SK-N-SH (cell line): ENCODE measurements at regions not wholly inside any gene's neighbourhood (a gene's known extent, or its start where the extent isn't known, plus 50 kb on each side); places are given as distances from the start of the nearest gene placed in this dataset.

Experiments
- CTCF ChIA-PET: fragments of 300-600, 350-600 bp; formaldehyde crosslinking; extraction: SDS; loops from one replicate; lab custom pipeline; 2021; lab: Yijun Ruan, JAX
- POLR2A ChIA-PET: fragments of 350-600 bp; sonication (Branson Sonifier 250); formaldehyde crosslinking; extraction: SDS; loops from one replicate; lab custom pipeline; 2020; ENCODE audit warnings: antibody characterized with exemption, inconsistent platforms; lab: Yijun Ruan, JAX
- DNase-seq: peaks from one replicate; pipeline ENCODE4 v3.0.0; 2012
- H2AFZ ChIP-seq: fragments of 200-600 bp; sonication (generic); 2 replicates; pipeline ENCODE4 v1.8.1; 2016; ENCODE audit warnings: antibody characterized with exemption, mild to moderate bottlenecking, low read depth
- H3F3A ChIP-seq: fragments of 200-600 bp; sonication (generic); replicated peaks from 2 replicates; pipeline ENCODE3; 2016; ENCODE audit warnings: antibody characterized with exemption, mild to moderate bottlenecking; ENCODE audit not compliant: insufficient read depth
- H3K27ac ChIP-seq, 2 experiments: fragments of 200-500 bp in 1 of 2; fragments of 200-600 bp in 1 of 2; sonication (Bioruptor generic) in 1 of 2; sonication (generic), shearing (Covaris generic) in 1 of 2; 2 replicates each; pipeline versions ENCODE4 v1.5.1 to v1.6.1; 2014 to 2016; ENCODE audit warnings: low read depth in 2 of 2, inconsistent platforms in 1 of 2, low read length in 1 of 2, mild to moderate bottlenecking in 1 of 2, mixed read lengths in 1 of 2
- H3K27me3 ChIP-seq: fragments of 200-600 bp; sonication (generic), shearing (Covaris generic); 2 replicates; pipeline ENCODE4 v1.6.1; 2016; ENCODE audit warnings: mixed run types; ENCODE audit not compliant: insufficient read depth
- H3K36me3 ChIP-seq, 2 experiments: fragments of 200-500 bp in 1 of 2; fragments of 200-600 bp in 1 of 2; sonication (Bioruptor generic) in 1 of 2; sonication (generic) in 1 of 2; replicated peaks in 1 of 2; 2 replicates each; pipeline versions ENCODE3 to v1.5.1; 2014 to 2016; ENCODE audit warnings: low read length in 1 of 2, mild to moderate bottlenecking in 1 of 2; ENCODE audit not compliant: insufficient read depth in 2 of 2, control insufficient read depth in 1 of 2
- H3K4me1 ChIP-seq, 2 experiments: fragments of 200-500 bp in 1 of 2; fragments of 200-600 bp in 1 of 2; sonication (Bioruptor generic) in 1 of 2; sonication (generic), shearing (Covaris generic) in 1 of 2; 2 replicates each; pipeline versions ENCODE4 v1.5.1 to v1.6.1; 2014 to 2016; ENCODE audit warnings: low read depth in 1 of 2, low read length in 1 of 2, mixed run types in 1 of 2; ENCODE audit not compliant: insufficient read depth in 2 of 2, control insufficient read depth in 1 of 2
- H3K4me2 ChIP-seq: fragments of 200-600 bp; sonication (generic), shearing (Covaris generic); 2 replicates; pipeline ENCODE4 v1.6.1; 2017; ENCODE audit warnings: mixed run types
- H3K4me3 ChIP-seq, 2 experiments: fragments of 200-500 bp in 1 of 2; fragments of 200-600 bp in 1 of 2; sonication (Bioruptor generic) in 1 of 2; sonication (generic), shearing (Covaris generic) in 1 of 2; 2 replicates each; pipeline versions ENCODE4 v1.5.1 to v1.8.1; 2014 to 2016; ENCODE audit warnings: low read depth in 2 of 2, inconsistent platforms in 1 of 2, low read length in 1 of 2, mild to moderate bottlenecking in 1 of 2, mixed read lengths in 1 of 2, moderate library complexity in 1 of 2
- H3K79me2 ChIP-seq: fragments of 200-600 bp; sonication (generic); 2 replicates; pipeline ENCODE4 v1.8.1; 2017; ENCODE audit warnings: mild to moderate bottlenecking; ENCODE audit not compliant: insufficient read depth
- H3K9ac ChIP-seq: fragments of 200-600 bp; sonication (generic); 2 replicates; pipeline ENCODE4 v1.6.1; 2017; ENCODE audit warnings: mixed run types
- H3K9me2 ChIP-seq: fragments of 200-600 bp; sonication (generic); 2 replicates; pipeline ENCODE4 v1.6.1; 2017; ENCODE audit warnings: mixed run types
- H3K9me3 ChIP-seq: fragments of 200-600 bp; sonication (generic); 2 replicates; pipeline ENCODE4 v1.6.1; 2017; ENCODE audit warnings: mixed run types, mild to moderate bottlenecking, moderate library complexity
- H4K20me1 ChIP-seq: fragments of 200-600 bp; sonication (generic); 2 replicates; pipeline ENCODE4 v1.6.1; 2017; ENCODE audit warnings: mild to moderate bottlenecking, mixed run types; ENCODE audit not compliant: insufficient read depth
- CHD2 ChIP-seq: fragments of 150-350 bp; IDR thresholded peaks from 2 replicates; pipeline ENCODE4 v1.6.1; 2018; ENCODE audit warnings: low read length; ENCODE audit not compliant: partially characterized antibody
- EZH2phosphoT487 ChIP-seq: fragments of 200-600 bp; sonication (generic); IDR thresholded peaks from 2 replicates; pipeline ENCODE4 v1.6.1; 2017; ENCODE audit warnings: low read depth, mixed run types, mild to moderate bottlenecking, antibody characterized with exemption, moderate library complexity, borderline replicate concordance
- FOXJ3 ChIP-seq: sonication (generic); formaldehyde crosslinking; IDR thresholded peaks from 2 replicates; pipeline ENCODE4 v1.5.1; 2020; ENCODE audit warnings: mild to moderate bottlenecking, missing genetic modification reagents
- MEF2A ChIP-seq: IDR thresholded peaks from 2 replicates; pipeline ENCODE4 v1.4.0; 2012; ENCODE audit warnings: low read depth, borderline replicate concordance
- NRF1 ChIP-seq: IDR thresholded peaks from 2 replicates; pipeline ENCODE4 v1.6.1; 2012; ENCODE audit warnings: low read depth, mild to moderate bottlenecking, low read length
- RFX5 ChIP-seq: IDR thresholded peaks from 2 replicates; pipeline ENCODE4 v1.6.1; 2012; ENCODE audit warnings: mild to moderate bottlenecking, improper control_type of control experiment, low read length
- SIN3A ChIP-seq: IDR thresholded peaks from 2 replicates; pipeline ENCODE4 v1.6.1; 2012; ENCODE audit warnings: low read depth, mild to moderate bottlenecking, low read length, moderate library complexity, borderline replicate concordance
- TAF1 ChIP-seq: IDR thresholded peaks from 2 replicates; pipeline ENCODE4 v1.6.1; 2012; ENCODE audit warnings: low read depth, mild to moderate bottlenecking, low read length, moderate library complexity, borderline replicate concordance
- TCF12 ChIP-seq: IDR thresholded peaks from 2 replicates; pipeline ENCODE4 v1.4.0; 2012
- TEAD4 ChIP-seq: IDR thresholded peaks from 2 replicates; pipeline ENCODE4 v1.4.0; 2012; ENCODE audit warnings: mild to moderate bottlenecking, borderline replicate concordance; ENCODE audit not compliant: insufficient read depth
- YY1 ChIP-seq: IDR thresholded peaks from 2 replicates; pipeline ENCODE4 v1.4.0; 2012; ENCODE audit warnings: low read depth, mild to moderate bottlenecking
- whole genome bisulfite sequencing: methylation state at CpG from one replicate; pipeline ENCODE4 v1.1.6; 2017; ENCODE audit warnings: low lambda C conversion rate; 5-methylcytosine and 5-hydroxymethylcytosine counted together
- TF ChIP-seq, protein P1 (sequence below): IDR thresholded peaks from 2 replicates; pipeline ENCODE4; 2012
- TF ChIP-seq, protein P2 (sequence below): fragments of 150-350 bp; IDR thresholded peaks from 2 replicates; pipeline ENCODE4 v1.6.1; 2017; ENCODE audit warnings: antibody characterized with exemption, low read length, low read depth, borderline replicate concordance
- TF ChIP-seq, protein P3 (sequence below): IDR thresholded peaks from 2 replicates; pipeline ENCODE4 v1.6.1; 2012; ENCODE audit warnings: mild to moderate bottlenecking, low read depth, low read length, moderate library complexity
- TF ChIP-seq, protein P4 (sequence below): IDR thresholded peaks from 2 replicates; pipeline ENCODE4 v1.4.0; 2012; ENCODE audit warnings: low read depth, borderline replicate concordance
- TF ChIP-seq, protein P5 (sequence below): IDR thresholded peaks from 2 replicates; pipeline ENCODE4 v1.4.0; 2012; ENCODE audit warnings: low read depth

DNA sequence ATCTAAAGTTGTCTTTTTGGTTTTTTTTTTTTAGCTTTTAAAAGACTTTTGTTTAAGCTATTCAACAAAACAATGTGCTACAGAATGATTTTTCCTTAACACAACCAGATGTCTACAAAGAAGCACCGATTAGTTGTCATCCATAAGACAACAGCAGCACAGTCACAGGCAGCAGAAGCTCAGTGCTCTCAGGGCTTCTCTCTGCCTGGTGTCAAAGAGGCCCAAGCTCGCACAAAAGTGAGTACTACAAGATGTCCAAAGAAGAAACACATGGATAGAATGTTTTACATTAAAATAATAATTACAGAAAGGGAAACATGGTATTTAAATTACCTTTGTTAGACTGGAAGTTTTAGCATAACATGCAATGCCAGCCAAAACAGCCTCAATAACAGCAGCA is 81.6 kb downstream of the DNAAF9 start:
- POLR2A ChIA-PET = interaction anchor here (0.7 kb wide), 1 partner anchor 75 kb away, joined by 3 read pairs; no protein-coding TSS in a partner anchor
- CTCF ChIA-PET = interaction anchor here (1.4 kb wide), 1 partner anchor 9 kb away, joined by 11 read pairs; no protein-coding TSS in a partner anchor
- no peak for TF ChIP-seq FOXJ3
- no peak for TF ChIP-seq SIN3A
- TF ChIP-seq NRF1 = no peak
- TF ChIP-seq TAF1 = no peak
- TF ChIP-seq, protein P1, sequence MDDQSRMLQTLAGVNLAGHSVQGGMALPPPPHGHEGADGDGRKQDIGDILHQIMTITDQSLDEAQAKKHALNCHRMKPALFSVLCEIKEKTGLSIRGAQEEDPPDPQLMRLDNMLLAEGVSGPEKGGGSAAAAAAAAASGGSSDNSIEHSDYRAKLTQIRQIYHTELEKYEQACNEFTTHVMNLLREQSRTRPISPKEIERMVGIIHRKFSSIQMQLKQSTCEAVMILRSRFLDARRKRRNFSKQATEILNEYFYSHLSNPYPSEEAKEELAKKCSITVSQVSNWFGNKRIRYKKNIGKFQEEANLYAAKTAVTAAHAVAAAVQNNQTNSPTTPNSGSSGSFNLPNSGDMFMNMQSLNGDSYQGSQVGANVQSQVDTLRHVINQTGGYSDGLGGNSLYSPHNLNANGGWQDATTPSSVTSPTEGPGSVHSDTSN = no peak
- TF ChIP-seq, protein P2, sequence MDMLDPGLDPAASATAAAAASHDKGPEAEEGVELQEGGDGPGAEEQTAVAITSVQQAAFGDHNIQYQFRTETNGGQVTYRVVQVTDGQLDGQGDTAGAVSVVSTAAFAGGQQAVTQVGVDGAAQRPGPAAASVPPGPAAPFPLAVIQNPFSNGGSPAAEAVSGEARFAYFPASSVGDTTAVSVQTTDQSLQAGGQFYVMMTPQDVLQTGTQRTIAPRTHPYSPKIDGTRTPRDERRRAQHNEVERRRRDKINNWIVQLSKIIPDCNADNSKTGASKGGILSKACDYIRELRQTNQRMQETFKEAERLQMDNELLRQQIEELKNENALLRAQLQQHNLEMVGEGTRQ = no peak
- no peak for TF ChIP-seq EZH2phosphoT487
- no peak for TF ChIP-seq MEF2A
- no peak for TF ChIP-seq CHD2
- TF ChIP-seq, protein P3, sequence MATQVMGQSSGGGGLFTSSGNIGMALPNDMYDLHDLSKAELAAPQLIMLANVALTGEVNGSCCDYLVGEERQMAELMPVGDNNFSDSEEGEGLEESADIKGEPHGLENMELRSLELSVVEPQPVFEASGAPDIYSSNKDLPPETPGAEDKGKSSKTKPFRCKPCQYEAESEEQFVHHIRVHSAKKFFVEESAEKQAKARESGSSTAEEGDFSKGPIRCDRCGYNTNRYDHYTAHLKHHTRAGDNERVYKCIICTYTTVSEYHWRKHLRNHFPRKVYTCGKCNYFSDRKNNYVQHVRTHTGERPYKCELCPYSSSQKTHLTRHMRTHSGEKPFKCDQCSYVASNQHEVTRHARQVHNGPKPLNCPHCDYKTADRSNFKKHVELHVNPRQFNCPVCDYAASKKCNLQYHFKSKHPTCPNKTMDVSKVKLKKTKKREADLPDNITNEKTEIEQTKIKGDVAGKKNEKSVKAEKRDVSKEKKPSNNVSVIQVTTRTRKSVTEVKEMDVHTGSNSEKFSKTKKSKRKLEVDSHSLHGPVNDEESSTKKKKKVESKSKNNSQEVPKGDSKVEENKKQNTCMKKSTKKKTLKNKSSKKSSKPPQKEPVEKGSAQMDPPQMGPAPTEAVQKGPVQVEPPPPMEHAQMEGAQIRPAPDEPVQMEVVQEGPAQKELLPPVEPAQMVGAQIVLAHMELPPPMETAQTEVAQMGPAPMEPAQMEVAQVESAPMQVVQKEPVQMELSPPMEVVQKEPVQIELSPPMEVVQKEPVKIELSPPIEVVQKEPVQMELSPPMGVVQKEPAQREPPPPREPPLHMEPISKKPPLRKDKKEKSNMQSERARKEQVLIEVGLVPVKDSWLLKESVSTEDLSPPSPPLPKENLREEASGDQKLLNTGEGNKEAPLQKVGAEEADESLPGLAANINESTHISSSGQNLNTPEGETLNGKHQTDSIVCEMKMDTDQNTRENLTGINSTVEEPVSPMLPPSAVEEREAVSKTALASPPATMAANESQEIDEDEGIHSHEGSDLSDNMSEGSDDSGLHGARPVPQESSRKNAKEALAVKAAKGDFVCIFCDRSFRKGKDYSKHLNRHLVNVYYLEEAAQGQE = no peak
- TF ChIP-seq, protein P4, sequence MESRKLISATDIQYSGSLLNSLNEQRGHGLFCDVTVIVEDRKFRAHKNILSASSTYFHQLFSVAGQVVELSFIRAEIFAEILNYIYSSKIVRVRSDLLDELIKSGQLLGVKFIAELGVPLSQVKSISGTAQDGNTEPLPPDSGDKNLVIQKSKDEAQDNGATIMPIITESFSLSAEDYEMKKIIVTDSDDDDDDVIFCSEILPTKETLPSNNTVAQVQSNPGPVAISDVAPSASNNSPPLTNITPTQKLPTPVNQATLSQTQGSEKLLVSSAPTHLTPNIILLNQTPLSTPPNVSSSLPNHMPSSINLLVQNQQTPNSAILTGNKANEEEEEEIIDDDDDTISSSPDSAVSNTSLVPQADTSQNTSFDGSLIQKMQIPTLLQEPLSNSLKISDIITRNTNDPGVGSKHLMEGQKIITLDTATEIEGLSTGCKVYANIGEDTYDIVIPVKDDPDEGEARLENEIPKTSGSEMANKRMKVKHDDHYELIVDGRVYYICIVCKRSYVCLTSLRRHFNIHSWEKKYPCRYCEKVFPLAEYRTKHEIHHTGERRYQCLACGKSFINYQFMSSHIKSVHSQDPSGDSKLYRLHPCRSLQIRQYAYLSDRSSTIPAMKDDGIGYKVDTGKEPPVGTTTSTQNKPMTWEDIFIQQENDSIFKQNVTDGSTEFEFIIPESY = no peak
- no peak for TF ChIP-seq RFX5
- TF ChIP-seq YY1 = no peak
- TF ChIP-seq TCF12 = no peak
- no peak for TF ChIP-seq TEAD4
- TF ChIP-seq, protein P5, sequence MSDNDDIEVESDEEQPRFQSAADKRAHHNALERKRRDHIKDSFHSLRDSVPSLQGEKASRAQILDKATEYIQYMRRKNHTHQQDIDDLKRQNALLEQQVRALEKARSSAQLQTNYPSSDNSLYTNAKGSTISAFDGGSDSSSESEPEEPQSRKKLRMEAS = no peak
- TF ChIP-seq, all 33 proteins: peak for 0
- H3K79me2 ChIP-seq = no peaks in the 10 kb centered on the region
- H3K27ac ChIP-seq = no peak overlapping the region
- H3K9me3 ChIP-seq = no peaks in the 10 kb centered on the region
- no peak overlapping the region for H3K4me3 ChIP-seq
- H4K20me1 ChIP-seq = no peaks in the 10 kb centered on the region
- WGBS = 86% methylated on average over 2 of the region's 2 CpGs
- no peak overlapping the region for H3K4me2 ChIP-seq
- no peaks in the 10 kb centered on the region for H3F3A ChIP-seq
- no peaks in the 10 kb centered on the region for H3K4me1 ChIP-seq
- H3K9me2 ChIP-seq = no peaks in the 10 kb centered on the region
- H2AFZ ChIP-seq = no peak overlapping the region
- no peak for DNase-seq
- no peak overlapping the region for H3K9ac ChIP-seq
- H3K27me3 ChIP-seq = no peaks in the 10 kb centered on the region
- H3K36me3 ChIP-seq = peaks cover 14 to 35% of the 10 kb centered on the region in 2 experiments
